GM12865 (cell line): ENCODE measurements at regions not wholly inside any gene's neighbourhood (a gene's known extent, or its start where the extent isn't known, plus 50 kb on each side); places are given as distances from the start of the nearest gene placed in this dataset.

ENCODE experiments used
- DNase-seq: peaks from one replicate; pipeline ENCODE4 v3.0.0; 2010; ENCODE audit warnings: low read depth
- H3K4me3 ChIP-seq: 2 replicates; pipeline ENCODE4 v1.5.1; 2011; ENCODE audit warnings: mild to moderate bottlenecking, low read depth, low read length, control low read depth
- TF ChIP-seq, protein P1 (sequence below): IDR thresholded peaks from 2 replicates; pipeline ENCODE4 v1.5.1; 2011; ENCODE audit warnings: low read length, control low read depth, low read depth, inconsistent platforms; ENCODE audit not compliant: insufficient read depth; ENCODE audit errors: missing control alignments

DNA sequence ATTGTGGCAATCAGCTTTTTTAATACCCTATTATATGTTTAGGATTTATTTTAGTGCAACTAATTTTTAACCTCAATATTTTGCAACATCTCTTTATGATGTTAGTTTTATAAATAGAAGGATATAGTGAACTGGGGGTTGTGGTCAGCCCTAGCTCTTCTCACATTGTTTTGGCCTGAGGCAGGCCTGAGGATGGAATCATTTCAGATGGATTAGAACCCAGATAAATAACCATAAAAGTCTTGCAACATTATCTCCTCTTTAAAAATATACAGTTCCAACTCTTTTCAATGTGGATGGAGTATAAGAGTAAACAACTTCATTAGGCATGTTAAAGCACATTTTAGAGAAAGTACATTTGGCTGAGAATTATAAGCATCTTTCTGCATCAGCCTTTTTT, 522.7 kb downstream of the NR2F1-AS1 start:
- TF ChIP-seq, protein P1, sequence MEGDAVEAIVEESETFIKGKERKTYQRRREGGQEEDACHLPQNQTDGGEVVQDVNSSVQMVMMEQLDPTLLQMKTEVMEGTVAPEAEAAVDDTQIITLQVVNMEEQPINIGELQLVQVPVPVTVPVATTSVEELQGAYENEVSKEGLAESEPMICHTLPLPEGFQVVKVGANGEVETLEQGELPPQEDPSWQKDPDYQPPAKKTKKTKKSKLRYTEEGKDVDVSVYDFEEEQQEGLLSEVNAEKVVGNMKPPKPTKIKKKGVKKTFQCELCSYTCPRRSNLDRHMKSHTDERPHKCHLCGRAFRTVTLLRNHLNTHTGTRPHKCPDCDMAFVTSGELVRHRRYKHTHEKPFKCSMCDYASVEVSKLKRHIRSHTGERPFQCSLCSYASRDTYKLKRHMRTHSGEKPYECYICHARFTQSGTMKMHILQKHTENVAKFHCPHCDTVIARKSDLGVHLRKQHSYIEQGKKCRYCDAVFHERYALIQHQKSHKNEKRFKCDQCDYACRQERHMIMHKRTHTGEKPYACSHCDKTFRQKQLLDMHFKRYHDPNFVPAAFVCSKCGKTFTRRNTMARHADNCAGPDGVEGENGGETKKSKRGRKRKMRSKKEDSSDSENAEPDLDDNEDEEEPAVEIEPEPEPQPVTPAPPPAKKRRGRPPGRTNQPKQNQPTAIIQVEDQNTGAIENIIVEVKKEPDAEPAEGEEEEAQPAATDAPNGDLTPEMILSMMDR = no peak
- no peak overlapping the region for H3K4me3 ChIP-seq
- no peak for DNase-seq

DNA sequence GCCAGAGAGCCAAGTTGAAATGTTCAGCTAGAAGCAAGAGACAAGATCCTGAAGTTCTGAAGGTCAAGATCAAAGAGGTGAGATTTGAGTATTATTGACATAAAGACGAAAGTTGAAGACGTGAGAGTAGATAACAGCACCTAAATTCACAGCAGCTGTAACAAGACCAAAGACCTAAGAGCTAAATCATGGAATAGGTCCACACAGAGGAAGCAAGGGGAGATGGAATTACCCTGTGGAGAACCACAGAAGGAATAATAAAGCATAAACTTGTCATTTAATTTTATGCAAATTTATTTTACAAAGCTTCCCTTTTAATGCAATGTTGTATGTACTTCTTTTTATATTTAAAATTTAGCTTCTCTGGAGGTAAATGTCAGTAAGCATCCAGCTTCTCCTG, 523.7 kb downstream of the NR2F1-AS1 start:
- no peak for DNase-seq
- H3K4me3 ChIP-seq = no peak overlapping the region
- TF ChIP-seq, protein P1 = no peak

DNA sequence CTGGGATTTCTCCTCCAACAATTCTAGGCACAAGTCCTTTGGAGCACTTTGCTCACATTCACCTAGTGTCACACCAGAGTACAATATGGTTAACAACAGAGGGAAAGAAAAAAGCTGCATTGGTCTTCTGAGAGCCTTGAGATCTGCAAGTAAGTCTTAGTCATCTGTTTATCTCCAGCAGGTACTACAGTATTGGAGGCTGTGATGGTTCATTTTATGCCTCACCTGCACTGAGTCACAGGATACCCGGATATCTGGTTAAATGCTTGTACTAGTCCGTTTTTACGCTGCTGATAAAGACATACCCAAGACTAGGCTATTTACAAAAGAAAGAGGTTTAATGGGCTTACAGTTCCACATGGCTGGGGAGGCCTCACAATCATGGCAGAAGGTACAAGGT, 525.0 kb downstream of the NR2F1-AS1 start:
- no peak overlapping the region for H3K4me3 ChIP-seq
- TF ChIP-seq, protein P1 = no peak
- DNase-seq = no peak

DNA sequence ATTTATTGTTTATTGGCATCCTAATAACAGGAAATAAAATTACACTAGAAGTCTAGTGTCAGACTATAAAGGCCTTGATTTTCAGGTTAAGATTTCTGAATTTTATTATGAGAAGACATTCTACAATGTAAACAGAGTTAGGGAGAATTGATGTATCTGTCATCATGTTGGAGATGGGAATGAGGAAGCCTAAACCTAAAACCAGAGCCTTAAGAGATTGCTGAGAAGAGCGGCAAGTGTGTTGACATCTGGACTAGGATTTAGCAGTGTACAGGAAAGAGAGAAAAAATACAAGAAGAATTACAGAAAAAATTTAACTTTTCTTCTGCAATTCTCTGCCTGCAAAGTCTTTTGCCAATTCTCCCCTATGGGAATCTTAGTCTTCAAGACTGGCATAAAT, 525.5 kb downstream of the NR2F1-AS1 start:
- no peak overlapping the region for H3K4me3 ChIP-seq
- TF ChIP-seq, protein P1 = no peak
- no peak for DNase-seq

DNA sequence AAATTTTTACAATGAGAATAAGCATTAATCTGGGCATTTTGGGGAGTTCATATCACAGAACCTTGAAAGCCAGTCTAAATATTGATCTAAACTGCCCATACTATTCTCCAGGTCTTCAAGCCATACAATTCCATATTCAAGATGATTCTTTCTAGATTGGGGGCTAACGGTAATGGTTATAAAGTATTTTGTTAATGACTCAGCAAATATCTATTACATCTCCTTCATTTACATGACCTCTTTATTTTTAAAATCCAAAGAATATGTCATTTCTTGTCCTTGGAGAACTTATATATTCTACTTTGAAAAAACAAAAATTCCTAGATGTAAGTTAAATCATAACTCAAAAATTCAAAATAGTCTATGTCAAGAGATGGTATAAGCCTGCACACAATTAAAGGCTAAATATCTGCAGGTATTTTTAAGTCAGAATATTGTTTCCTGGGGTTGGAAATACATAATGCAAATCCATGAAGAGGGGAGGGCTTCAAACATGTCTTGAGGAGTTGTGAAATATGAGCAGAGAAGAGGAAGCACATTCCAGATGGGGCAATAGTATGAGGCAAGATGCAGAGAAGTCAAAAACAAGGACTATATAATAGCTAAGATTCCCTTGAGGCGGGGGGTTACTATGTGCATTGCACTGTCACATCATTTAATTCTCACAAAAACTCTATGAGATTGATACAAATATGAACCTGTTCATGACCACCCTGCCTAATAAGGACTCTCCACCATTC, 526.4 kb downstream of the NR2F1-AS1 start:
- TF ChIP-seq, protein P1 = no peak
- H3K4me3 ChIP-seq = no peak overlapping the region
- no peak for DNase-seq

DNA sequence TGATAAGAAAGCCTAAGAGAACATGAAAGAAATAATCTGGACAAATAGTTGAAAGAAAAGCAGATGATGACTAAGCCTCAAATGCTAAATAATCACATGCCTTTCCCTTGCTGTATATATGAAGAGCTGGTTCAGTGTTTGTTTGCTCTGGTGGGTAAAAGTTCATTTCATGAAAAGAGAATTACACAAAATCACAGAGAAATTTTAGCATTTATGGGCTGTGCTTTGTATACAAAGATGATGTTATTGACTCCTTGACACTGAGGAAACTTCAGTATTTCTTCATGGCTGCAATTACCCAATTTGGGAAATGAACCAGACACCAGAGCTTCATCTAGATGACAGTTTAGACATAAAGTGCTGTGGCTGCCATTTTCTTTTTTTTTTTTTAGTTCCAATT, 527.2 kb downstream of the NR2F1-AS1 start:
- no peak overlapping the region for H3K4me3 ChIP-seq
- TF ChIP-seq, protein P1 = no peak
- DNase-seq = no peak

DNA sequence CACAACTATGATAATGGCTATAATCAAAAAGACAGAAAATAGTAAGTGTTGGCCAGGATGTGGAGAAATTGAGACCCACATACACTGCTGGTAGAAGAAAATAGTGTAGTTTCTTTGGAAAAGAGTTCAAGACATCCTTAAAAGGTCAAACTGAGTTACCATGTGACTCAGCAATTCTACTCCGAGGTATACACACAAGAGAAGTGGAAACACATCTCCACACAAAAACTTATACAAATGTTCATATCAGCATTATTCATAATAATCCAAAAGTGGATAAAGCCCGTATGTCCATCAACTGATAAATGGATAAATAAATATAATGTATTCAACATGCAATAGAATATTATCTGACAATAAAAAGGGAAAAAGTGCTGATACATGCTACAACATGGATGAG, 532.2 kb downstream of the NR2F1-AS1 start:
- no peak for DNase-seq
- no peak overlapping the region for H3K4me3 ChIP-seq
- TF ChIP-seq, protein P1 = no peak
